SKM-1 (cell line): ENCODE measurements at regions not wholly inside any gene's neighbourhood (a gene's known extent, or its start where the extent isn't known, plus 50 kb on each side); places are given as distances from the start of the nearest gene placed in this dataset.
"Not testable (repeated sequence)": the region's sequence is repeated elsewhere in the genome, so short reads cannot be mapped to it uniquely, and the experiment has no call there.

Experiments
- DNase-seq: peaks from one replicate; lab custom pipeline; 2025; ENCODE audit not compliant: unreplicated experiment; lab: John Stamatoyannopoulos, UW

DNA sequence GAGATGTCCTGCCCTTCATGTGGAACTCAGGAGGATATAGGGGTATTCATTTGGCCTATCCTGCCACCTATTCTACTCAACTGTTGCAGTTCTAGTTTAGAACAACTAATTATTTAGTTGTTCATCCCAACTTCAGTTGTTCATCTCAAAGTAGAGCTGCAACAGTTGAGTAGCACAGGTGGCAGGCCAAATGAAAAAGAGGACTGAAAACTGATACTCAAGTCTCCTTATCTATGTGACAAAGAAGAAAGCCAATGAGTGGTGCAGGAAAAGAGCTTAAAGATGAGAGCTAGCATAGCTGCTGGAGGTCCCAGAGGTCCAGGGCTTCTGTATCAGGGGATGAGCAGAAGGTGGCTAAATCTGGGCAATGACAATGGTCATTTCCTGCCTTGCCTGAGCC lies 148.9 kb upstream of the KITLG start:
- DNase-seq: no peak

DNA sequence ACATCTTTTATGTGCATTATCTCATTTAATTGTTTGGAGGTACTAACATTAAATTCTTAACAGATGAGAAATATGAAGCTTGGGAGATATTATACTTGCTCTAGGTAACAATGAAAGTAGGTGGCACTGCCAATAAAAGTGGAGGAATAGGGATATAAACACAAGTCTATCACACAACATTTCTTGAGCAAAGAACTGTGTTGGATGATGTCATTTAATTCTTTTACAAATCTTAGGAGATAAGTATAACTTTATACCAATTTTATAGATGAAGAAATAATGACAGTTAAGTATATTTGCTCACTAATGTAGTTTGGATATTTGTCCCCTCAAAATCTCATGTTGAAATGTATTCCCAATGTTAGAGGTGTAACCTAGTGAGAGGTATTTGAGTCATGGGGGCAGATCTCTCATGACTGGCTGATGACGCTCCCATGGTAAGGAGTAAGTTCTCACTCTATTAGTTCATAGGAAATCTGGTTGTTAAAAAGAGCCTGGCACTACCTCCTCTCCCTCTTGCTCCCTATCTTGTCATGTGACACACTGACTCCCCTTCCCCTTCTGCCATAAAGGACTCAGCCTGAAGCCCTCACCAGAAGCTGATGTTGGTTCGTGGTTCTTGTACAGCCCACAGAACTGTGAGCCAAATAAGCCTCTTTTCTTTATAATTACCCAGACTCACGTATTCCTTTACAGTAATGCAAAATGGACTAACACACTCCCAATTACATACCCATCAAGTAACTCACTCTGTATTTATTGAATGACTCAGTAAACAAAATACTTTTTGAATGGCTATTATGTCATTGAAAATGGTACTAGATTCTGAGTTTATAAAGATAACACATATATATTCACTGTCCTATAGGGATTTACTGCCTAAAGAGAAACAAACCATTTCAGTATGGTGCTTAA lies 146.8 kb upstream of the KITLG start:
- no peak for DNase-seq

DNA sequence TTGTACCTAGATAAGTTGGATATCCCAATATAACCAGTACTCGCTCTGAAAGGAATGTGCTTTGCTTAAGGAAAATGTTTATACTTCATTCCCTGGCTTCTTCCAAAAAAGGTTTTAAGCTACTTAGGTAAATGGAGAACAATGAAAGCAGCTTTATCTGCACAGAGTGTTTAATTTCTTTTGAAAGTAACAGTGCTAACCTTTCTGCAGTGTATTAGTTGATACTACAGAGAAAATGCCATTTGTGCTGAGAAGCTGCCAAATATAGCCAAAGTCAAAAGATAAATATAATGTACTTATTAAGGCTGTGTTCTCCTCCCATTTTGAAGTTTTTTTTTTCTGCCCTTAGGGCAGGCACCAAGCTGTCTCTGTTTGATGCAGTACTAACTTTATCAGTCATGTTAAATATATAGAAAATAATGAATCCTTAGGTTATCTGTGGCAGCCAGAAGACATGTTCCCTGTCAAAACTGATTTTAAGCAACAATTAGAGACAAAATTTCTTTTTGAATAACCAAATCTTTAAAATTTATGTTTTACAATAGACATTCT lies 145.4 kb upstream of the KITLG start:
- DNase-seq: no peak

DNA sequence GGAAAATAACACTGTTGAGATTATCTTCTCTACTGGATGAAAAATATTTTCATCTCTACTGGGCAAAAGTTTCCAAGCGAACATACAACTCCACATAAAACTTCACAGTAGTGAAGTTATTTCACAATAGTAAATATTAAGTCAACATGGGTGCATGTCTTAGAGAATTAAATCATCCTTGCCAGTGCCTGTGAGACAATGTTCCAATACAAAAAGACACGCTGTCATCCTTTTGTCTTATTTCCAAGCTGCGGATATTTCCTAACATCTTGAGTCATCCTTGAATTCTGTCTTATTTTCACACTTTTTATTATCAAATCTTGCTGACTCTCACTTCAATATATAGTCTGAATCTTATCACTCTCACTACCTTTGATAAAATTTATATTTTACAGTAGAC lies 142.9 kb upstream of the KITLG start:
- DNase-seq: no peak

DNA sequence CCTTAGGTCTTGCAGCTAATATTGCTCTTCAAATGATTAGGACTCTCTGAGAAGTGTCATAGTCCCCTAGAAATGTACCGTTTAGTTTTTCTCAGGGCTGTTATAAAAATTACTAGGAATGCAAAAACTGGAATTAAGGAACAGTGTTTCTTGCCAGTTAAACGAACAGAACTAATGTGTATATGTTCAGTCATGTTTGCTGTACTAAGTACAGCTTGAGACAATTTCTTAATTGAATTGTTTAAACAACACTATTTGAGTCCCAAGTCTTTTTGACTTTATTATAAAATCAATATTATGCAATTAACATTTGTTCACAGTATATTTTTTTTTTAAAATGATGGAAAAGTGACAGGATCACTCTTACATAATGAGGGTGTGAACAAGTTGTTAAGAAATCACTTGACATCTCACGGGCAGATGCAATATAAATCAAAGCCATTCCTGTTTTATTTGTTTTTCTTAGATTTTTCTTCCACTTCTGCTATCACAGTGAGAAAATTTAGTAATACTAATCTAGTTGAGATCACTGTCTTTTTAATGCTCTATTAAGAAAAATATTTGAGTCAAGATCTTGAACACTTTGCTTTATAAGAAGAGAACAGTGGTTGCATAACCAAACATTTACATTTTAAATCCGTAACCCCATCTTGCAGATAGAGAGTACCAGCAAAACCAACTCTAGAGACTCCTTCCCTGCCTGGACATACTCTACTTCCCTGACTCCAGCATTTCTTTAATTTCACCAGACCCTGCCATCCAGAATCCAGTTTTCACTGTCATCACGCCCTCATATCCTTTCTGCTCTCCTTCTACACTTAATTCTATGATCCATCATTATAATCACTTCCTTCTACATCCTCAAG lies 140.7 kb upstream of the KITLG start:
- DNase-seq: no peak

- no peak for DNase-seq
Measured at GRCh38 chr12:88720231-88720630, 140.0 kb upstream of the KITLG start.

DNA sequence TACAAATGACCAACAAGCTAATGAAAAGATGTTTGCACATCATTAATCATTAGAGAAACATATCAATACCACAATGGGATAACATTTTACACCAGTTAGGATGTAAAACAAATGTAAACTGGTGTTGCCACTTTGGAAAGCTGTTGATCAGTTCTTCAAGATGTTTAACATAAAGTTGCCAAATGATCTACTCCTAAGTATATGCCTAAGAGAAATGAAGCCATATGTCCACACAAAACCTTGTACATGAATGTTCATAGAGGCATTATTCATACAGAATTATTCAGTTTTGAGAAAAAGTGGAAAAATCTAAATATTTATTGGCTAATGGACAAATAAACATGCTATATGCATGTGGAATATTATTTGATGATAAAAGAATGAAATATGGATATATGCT lies 136.9 kb upstream of the KITLG start:
- DNase-seq: no peak

- no peak for DNase-seq
Measured at GRCh38 chr12:88716240-88716639, 136.0 kb upstream of the KITLG start.

DNA sequence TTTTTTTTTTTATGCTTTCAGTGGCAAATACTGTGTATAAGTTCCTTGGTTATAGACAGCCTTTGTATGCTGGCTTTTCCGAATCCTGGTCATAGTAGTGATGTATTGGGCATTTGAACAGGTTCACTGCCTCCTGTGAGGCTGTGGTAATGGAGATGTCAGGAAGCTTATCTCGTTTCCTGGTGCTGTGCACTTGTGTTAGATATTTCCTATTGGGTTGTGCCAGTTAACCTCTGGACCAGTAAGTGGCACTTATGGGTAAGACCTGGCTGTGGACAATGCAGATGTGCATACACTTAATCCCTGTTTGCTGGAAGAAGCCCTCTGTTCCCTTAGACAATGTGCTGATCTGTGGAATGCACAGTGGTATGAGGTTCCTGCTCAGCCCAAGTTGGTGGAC lies 135.4 kb upstream of the KITLG start:
- DNase-seq: no peak

DNA sequence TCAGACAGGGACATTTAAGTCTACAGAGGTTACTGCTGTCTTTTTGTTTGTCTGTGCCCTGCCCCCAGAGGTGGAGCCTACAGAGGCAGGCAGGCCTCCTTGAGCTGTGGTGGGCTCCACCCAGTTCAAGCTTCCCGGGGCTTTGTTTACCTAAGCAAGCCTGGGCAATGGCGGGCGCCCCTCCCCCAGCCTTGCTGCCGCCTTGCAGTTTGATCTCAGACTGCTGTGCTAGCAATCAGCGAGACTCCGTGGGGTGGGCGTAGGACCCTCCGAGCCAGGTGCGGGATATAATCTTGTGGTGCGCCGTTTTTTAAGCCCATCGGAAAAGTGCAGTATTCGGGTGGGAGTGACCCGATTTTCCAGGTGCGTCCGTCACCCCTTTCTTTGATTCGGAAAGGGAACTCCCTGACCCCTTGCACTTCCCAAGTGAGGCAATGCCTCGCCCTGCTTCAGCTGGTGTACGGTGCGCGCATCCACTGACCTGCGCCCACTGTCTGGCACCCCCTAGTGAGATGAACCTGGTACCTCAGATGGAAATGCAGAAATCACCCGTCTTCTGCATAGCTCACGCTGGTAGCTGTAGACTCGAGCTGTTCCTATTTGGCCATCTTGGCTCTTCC lies 134.1 kb upstream of the KITLG start:
- not testable (repeated sequence) for DNase-seq

DNA sequence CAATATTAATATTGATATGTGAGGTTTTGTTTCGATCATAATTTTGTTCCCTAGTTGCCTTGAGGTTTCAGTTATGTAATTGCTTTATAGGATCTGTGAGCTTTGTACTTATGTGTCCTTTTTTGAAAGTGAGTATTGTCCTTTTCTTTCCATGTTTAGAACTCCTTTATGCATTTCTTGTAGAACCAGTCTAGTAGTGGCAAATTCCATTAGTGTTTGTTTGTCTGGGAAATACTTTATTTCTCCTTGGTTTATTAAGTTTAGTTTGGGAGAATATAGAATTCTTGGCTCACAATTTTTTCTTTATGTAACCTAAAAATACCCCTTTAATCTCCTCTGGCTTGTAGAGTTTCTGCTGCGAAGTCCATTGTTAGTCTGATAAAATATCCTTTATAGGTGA lies 127.5 kb upstream of the KITLG start:
- DNase-seq: no peak

DNA sequence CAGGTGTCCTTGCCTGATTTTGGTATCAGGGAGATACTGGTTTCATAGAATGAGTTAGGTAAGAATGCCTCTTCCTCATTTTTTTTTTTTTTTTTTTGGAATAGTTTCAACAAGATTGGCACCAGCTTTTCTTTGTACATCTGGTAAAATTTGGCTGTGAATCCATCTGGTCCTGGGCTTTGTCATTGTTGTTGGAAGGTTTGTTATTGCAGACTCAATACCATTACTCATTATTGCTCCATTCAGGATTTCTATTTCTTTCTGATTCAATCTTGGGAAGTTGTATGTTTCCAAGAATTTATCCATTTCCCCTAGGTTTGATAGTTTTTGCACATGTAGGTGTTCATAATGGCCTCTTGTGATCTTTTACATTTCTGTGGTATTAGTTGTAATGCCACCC lies 126.0 kb upstream of the KITLG start:
- DNase-seq: no peak

DNA sequence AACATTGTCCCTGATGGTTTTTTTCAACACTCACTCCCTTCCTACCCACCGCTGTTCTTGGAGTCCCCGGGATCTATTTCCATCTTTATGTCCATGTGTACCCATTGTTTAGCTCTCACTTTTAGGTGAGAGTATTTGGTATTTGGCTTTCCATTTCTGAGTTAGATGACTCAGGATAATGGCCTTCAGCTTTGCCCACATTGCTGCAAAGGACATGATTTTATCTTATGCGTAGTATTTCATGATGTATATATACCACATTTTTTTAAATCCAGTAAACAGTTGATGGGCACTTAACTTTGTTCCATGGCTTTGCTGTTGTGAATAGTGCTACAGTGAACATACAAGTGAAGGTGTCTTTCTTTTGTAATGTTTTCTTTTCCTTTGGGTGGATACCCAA lies 123.5 kb upstream of the KITLG start:
- DNase-seq: no peak

DNA sequence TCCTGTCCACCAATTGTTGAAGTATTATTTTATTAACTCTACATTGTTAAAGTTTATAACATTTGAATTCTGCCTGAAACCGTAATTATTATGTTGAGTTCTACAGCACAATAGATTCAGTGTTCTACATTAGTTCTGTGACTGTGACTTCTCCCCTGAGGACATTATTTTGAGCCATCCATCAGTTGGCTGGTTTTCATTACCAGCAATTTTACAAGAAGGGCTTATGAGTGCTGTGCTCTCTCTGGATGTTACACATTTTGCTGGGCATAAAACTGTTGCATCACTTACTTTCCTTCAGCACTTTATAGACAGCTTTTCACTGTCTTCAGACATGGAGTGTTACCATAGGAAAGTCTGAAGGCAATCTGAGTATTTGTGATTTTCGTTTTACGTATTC lies 118.2 kb upstream of the KITLG start:
- DNase-seq: no peak

GRCh38 chr12:88693837-88694445 lies 113.7 kb upstream of the KITLG start:
- no peak for DNase-seq

GRCh38 chr12:88691811-88692210 lies 111.5 kb upstream of the KITLG start:
- DNase-seq: no peak

GRCh38 chr12:88684610-88685009 lies 104.3 kb upstream of the KITLG start:
- no peak for DNase-seq

- no peak for DNase-seq
Measured at GRCh38 chr12:88684170-88684569, 103.9 kb upstream of the KITLG start.

DNA sequence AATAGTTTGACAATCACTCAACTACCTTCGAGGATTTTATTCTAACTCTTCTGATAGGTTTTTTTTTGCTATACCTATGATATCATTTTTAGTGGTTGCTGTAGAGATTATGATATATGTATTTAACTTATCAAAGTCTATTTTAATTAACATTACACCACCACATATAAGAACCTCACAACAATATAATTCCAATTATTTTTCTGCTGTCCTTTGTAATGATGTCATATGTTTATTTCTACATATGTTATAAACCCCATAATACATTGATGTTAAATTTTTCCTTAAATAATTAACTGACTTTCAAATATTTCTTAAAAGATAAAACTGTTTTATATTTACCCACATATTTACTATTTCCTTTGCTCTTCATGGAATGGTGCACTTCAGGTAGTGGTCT lies 103.4 kb upstream of the KITLG start:
- DNase-seq: no peak

DNA sequence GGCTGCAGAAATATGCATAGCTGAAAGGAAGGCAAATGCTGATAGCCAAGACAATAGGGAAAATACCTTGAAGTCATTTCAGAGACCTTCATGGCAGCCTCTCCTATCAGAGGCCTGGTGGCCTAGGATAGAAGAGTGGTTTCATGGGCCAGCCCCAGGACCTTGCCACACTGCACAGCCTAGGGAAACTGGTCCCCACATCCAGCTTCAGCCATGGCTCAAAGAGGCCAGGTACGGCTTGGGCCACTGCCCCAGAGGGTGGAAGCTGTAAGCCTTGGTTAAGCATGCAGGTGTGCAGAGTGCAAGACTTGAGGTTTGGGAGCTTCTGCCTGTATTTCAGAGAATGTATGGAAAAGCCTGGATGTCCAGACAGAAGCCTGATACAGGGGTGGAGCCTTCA lies 101.0 kb upstream of the KITLG start:
- no peak for DNase-seq

DNA sequence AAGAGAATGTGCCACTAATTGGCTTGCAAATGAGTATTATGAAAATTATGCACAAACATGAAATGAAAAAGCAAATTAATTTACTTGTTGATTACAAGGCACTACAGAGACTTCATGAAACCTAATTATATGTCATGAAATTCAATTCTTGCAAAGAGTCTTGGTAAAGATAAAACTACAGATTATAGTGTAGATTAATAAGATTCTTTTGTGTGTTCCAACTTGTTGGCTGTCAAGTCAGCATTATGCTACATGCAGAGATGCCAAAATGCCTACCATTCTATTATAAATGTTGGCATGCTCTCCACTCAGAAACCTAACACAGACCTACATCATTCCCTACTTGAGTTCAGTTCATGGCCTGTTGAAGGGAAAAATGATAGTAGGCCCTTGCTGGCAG lies 97.2 kb upstream of the KITLG start:
- DNase-seq: no peak
